H9 (cell line): ENCODE measurements at regions not wholly inside any gene's neighbourhood (a gene's known extent, or its start where the extent isn't known, plus 50 kb on each side); places are given as distances from the start of the nearest gene placed in this dataset.

Experiments
- DNase-seq: peaks from one replicate; pipeline ENCODE4 v3.0.0-alpha.2; 2017
- H2AFZ ChIP-seq: one replicate; pipeline ENCODE4 v1.6.1; 2013; ENCODE audit warnings: mild to moderate bottlenecking, low read length, control low read depth, moderate library complexity
- H2AK5ac ChIP-seq: 2 replicates; pipeline ENCODE4 v1.6.1; 2013; ENCODE audit warnings: low read length, control low read depth, mixed read lengths; ENCODE audit not compliant: insufficient read length
- H2BK120ac ChIP-seq: one replicate; pipeline ENCODE4 v1.6.1; 2013; ENCODE audit warnings: low read depth, mild to moderate bottlenecking, low read length, control low read depth, inconsistent platforms; ENCODE audit not compliant: poor library complexity, severe bottlenecking
- H2BK12ac ChIP-seq: 2 replicates; pipeline ENCODE4 v1.6.1; 2013; ENCODE audit warnings: low read length, control low read depth, mixed read lengths, low read depth; ENCODE audit not compliant: insufficient read length
- H2BK15ac ChIP-seq: 2 replicates; pipeline ENCODE4 v1.6.1; 2013; ENCODE audit warnings: low read depth, low read length, control low read depth
- H2BK20ac ChIP-seq: one replicate; pipeline ENCODE4 v1.6.1; 2013; ENCODE audit warnings: low read depth, mild to moderate bottlenecking, low read length, control low read depth, inconsistent platforms; ENCODE audit not compliant: poor library complexity, severe bottlenecking
- H2BK5ac ChIP-seq: 2 replicates; pipeline ENCODE4 v1.6.1; 2013; ENCODE audit warnings: low read length, control low read depth, mixed read lengths; ENCODE audit not compliant: insufficient read length
- H3K14ac ChIP-seq: 2 replicates; pipeline ENCODE4 v1.6.1; 2013; ENCODE audit warnings: low read length, control low read depth; ENCODE audit not compliant: insufficient read depth
- H3K18ac ChIP-seq: 2 replicates; pipeline ENCODE4 v1.6.1; 2013; ENCODE audit warnings: low read depth, mild to moderate bottlenecking, mixed read lengths, low read length, control low read depth; ENCODE audit not compliant: insufficient read length
- H3K23ac ChIP-seq: 2 replicates; pipeline ENCODE4 v1.6.1; 2013; ENCODE audit warnings: low read length, control low read depth, mixed read lengths, low read depth; ENCODE audit not compliant: insufficient read length
- H3K23me2 ChIP-seq: 2 replicates; pipeline ENCODE4 v1.6.1; 2013; ENCODE audit warnings: low read depth, mild to moderate bottlenecking, mixed read lengths, low read length, control low read depth; ENCODE audit not compliant: insufficient read length, poor library complexity, severe bottlenecking
- H3K27ac ChIP-seq: 2 replicates; pipeline ENCODE4 v1.5.1; 2013; ENCODE audit warnings: low read length, control low read depth, mixed read lengths, low read depth; ENCODE audit not compliant: insufficient read length
- H3K27me3 ChIP-seq: 2 replicates; pipeline ENCODE4 v1.6.1; 2013; ENCODE audit warnings: low read length, control low read depth, inconsistent platforms; ENCODE audit not compliant: insufficient read depth
- H3K4ac ChIP-seq: 2 replicates; pipeline ENCODE4 v1.6.1; 2013; ENCODE audit warnings: low read depth, mild to moderate bottlenecking, control low read depth, inconsistent platforms, low read length, moderate library complexity
- H3K4me1 ChIP-seq: 2 replicates; pipeline ENCODE4 v1.6.1; 2013; ENCODE audit warnings: low read length, control low read depth, inconsistent platforms; ENCODE audit not compliant: insufficient read depth
- H3K4me2 ChIP-seq: 2 replicates; pipeline ENCODE4 v1.6.1; 2013; ENCODE audit warnings: low read length, control low read depth, mixed read lengths; ENCODE audit not compliant: insufficient read length, insufficient read depth
- H3K56ac ChIP-seq: 2 replicates; pipeline ENCODE4 v1.6.1; 2013; ENCODE audit warnings: low read depth, mild to moderate bottlenecking, mixed read lengths, low read length, control low read depth; ENCODE audit not compliant: insufficient read length
- H3K79me1 ChIP-seq: 2 replicates; pipeline ENCODE4 v1.6.1; 2013; ENCODE audit warnings: low read depth, mild to moderate bottlenecking, moderate library complexity, low read length, control low read depth, inconsistent platforms; ENCODE audit not compliant: insufficient read depth, poor library complexity, severe bottlenecking
- H3K79me2 ChIP-seq: 2 replicates; pipeline ENCODE4 v1.6.1; 2013; ENCODE audit warnings: low read length, control low read depth, inconsistent platforms; ENCODE audit not compliant: insufficient read depth
- H3K9ac ChIP-seq: 2 replicates; pipeline ENCODE4 v1.6.1; 2013; ENCODE audit warnings: low read length, control low read depth, mixed read lengths; ENCODE audit not compliant: insufficient read length; ENCODE audit errors: extremely low read depth
- H3K9me3 ChIP-seq: one replicate; pipeline ENCODE4 v1.6.1; 2013; ENCODE audit warnings: low read depth, low read length, inconsistent platforms; ENCODE audit not compliant: control insufficient read depth
- H3T11ph ChIP-seq: one replicate; pipeline ENCODE4 v1.6.1; 2013; ENCODE audit warnings: mild to moderate bottlenecking, low read length, control low read depth, inconsistent platforms
- H4K20me1 ChIP-seq: one replicate; pipeline ENCODE4 v1.6.1; 2013; ENCODE audit not compliant: control insufficient read depth, insufficient read length, insufficient read depth
- H4K5ac ChIP-seq: 2 replicates; pipeline ENCODE4 v1.6.1; 2013; ENCODE audit warnings: low read depth, mild to moderate bottlenecking, mixed read lengths, low read length, control low read depth; ENCODE audit not compliant: insufficient read length
- H4K8ac ChIP-seq: replicated peaks from 2 replicates; pipeline ENCODE4 v1.6.1; 2013; ENCODE audit warnings: low read length, control low read depth, mixed read lengths, low read depth; ENCODE audit not compliant: insufficient read length
- H4K91ac ChIP-seq: 2 replicates; pipeline ENCODE4 v1.6.1; 2013; ENCODE audit warnings: low read depth, mild to moderate bottlenecking, moderate library complexity, mixed read lengths, low read length, control low read depth; ENCODE audit not compliant: insufficient read length
- H3K27ac Mint-ChIP-seq, 3 experiments: 2 replicates in 2 of 3; 3 replicates in 1 of 3; pipeline ENCODE4 v1.8.0; 2020 to 2021; ENCODE audit warnings: mixed read lengths in 3 of 3, mild to moderate bottlenecking in 1 of 3, moderate library complexity in 1 of 3
- H3K27me3 Mint-ChIP-seq: 2 replicates; pipeline ENCODE4 v1.8.0; 2021; ENCODE audit warnings: low read depth, mild to moderate bottlenecking, moderate library complexity, mixed read lengths
- H3K36me3 Mint-ChIP-seq, 3 experiments: 2 replicates in 2 of 3; 3 replicates in 1 of 3; pipeline ENCODE4 v1.8.0; 2020 to 2021; ENCODE audit warnings: low read depth in 3 of 3, mixed read lengths in 3 of 3; ENCODE audit not compliant: insufficient read depth in 1 of 3
- H3K4me1 Mint-ChIP-seq, 2 experiments: 2 replicates each; pipeline ENCODE4 v1.8.0; 2020; ENCODE audit warnings: mixed read lengths in 2 of 2
- H3K4me3 Mint-ChIP-seq, 2 experiments: 2 replicates in 1 of 2; 3 replicates in 1 of 2; pipeline ENCODE4 v1.8.0; 2020 to 2021; ENCODE audit warnings: mild to moderate bottlenecking in 2 of 2, mixed read lengths in 2 of 2, moderate library complexity in 1 of 2
- H3K9me3 Mint-ChIP-seq, 2 experiments: 2 replicates in 1 of 2; 3 replicates in 1 of 2; pipeline ENCODE4 v1.8.0; 2020; ENCODE audit warnings: mild to moderate bottlenecking in 2 of 2, mixed read lengths in 2 of 2, moderate library complexity in 1 of 2
- WGBS: extraction: QIAGEN DNeasy Blood & Tissue Kit; methylation state at CpG from one replicate; pipeline ENCODE4 v1.1.7; 2013; ENCODE audit warnings: missing lambda C conversion rate, low lambda C conversion rate, mixed read lengths; ENCODE audit not compliant: insufficient read length; ENCODE audit errors: extremely low coverage; 5-methylcytosine and 5-hydroxymethylcytosine counted together
- TF ChIP-seq, protein P1 (sequence below): fragments of 200-600 bp; sonication (generic); conservative IDR thresholded peaks from 3 replicates; pipeline ENCODE4 v1.8.0; 2021; ENCODE audit warnings: antibody characterized with exemption, mild to moderate bottlenecking

DNA sequence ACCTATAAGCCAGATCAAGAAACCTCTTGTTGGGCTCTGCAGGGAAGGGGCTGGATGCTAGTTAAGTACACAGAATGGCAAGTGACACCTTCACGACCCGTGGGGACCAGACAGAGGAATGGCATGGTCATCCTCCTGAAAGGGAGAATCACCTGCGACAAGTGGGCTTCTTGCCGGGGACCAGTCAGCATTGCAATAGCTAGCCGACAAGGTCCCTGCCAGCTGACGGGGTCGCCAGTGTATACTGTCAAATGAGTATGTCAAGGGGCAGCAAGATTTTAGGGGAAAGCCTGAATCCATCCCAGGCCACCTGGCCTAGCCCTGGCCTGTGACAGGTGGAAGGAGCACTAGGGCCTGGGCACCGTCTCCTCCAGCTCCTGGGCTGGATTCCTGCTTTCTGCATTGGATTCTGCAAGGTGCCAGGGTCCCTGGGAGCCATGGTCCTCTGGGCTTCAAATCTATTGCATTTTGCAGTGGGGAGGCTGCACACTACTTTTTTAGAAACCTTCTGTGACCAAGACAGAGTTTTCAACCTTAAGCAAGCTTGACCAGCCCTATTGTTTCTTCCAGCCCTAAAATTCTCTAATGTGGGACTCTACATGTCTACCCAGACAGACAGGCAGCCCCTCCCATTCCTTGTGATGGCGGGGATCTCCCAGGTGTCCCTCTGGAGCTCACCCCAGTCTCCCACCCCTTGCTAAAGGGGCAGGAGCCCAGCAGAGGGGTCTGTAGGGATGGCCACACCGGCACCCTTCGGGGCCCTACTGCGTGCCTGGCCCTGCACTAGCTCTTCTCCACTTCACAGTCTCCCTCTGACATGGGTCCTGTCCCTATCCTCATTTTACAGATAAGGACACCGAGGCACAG is 178.5 kb downstream of the GLI2 start:
- Histone ChIP-seq H2AFZ (no peak overlapping the region), H3K27ac (no peak overlapping the region), H3K4ac (no peak overlapping the region), H4K5ac (no peak overlapping the region), H3K23ac (no peak overlapping the region), H3T11ph (no peak overlapping the region), H3K18ac (no peak overlapping the region), H4K8ac (no peak overlapping the region), H3K79me2 (no peaks in the 10 kb centered on the region), H3K14ac (no peak overlapping the region), H2BK12ac (no peak overlapping the region), H4K20me1 (no peaks in the 10 kb centered on the region), H4K91ac (no peak overlapping the region), H2BK120ac (no peak overlapping the region), H3K27me3 (no peaks in the 10 kb centered on the region), H3K9me3 (no peaks in the 10 kb centered on the region), H3K9ac (no peak overlapping the region), H2BK20ac (no peak overlapping the region), H3K4me2 (no peak overlapping the region), H3K56ac (no peak overlapping the region), H3K23me2 (no peaks in the 10 kb centered on the region), H3K4me1 (peaks cover 8% of the 10 kb centered on the region), H2BK15ac (no peak overlapping the region), H2BK5ac (no peak overlapping the region), H3K79me1 (no peaks in the 10 kb centered on the region), H2AK5ac (no peak overlapping the region)
- H3K27ac Mint-ChIP-seq, result no peak overlapping the region
- peaks cover 24 to 32% of the 10 kb centered on the region in 2 experiments for H3K4me1 Mint-ChIP-seq
- H3K27me3 Mint-ChIP-seq, result no peaks in the 10 kb centered on the region
- no peak for DNase-seq
- no peak overlapping the region for H3K4me3 Mint-ChIP-seq
- no peaks in the 10 kb centered on the region; a peak in 2 of 7 replicates for H3K36me3 Mint-ChIP-seq
- H3K9me3 Mint-ChIP-seq, result no peaks in the 10 kb centered on the region
- TF ChIP-seq, protein P1, sequence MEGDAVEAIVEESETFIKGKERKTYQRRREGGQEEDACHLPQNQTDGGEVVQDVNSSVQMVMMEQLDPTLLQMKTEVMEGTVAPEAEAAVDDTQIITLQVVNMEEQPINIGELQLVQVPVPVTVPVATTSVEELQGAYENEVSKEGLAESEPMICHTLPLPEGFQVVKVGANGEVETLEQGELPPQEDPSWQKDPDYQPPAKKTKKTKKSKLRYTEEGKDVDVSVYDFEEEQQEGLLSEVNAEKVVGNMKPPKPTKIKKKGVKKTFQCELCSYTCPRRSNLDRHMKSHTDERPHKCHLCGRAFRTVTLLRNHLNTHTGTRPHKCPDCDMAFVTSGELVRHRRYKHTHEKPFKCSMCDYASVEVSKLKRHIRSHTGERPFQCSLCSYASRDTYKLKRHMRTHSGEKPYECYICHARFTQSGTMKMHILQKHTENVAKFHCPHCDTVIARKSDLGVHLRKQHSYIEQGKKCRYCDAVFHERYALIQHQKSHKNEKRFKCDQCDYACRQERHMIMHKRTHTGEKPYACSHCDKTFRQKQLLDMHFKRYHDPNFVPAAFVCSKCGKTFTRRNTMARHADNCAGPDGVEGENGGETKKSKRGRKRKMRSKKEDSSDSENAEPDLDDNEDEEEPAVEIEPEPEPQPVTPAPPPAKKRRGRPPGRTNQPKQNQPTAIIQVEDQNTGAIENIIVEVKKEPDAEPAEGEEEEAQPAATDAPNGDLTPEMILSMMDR, result no peak
- no CpG with 5 or more reads among the region's 13 CpGs for WGBS
